ENCODE measurements at regions not wholly inside any gene's neighbourhood (a gene's known extent, or its start where the extent isn't known, plus 50 kb on each side); places are given as distances from the start of the nearest gene placed in this dataset.

DNA sequence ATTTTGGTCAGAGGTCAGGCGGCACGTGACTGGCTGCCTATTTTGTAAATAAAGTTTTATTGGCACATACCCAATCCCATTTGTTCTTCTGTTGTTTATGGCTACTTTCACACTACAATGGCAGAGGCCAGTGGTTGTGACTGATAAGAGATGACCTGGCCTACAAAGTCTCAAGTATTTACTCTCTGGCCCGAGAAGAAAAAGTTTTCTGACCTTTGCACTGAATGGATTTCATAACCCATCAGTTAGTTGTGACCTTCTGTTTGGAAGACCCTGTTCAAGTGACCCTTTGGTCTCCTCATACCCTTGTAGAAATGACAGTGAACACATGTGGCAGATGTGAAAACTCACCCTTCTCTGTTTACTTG, 121.4 kb upstream of the MGAT5 start (continued):
- TF ChIP-seq, protein P1, sequence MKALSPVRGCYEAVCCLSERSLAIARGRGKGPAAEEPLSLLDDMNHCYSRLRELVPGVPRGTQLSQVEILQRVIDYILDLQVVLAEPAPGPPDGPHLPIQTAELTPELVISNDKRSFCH (CRISPR knock-in tag; IDR thresholded peaks at IDR 0.05), result no peak
- TF ChIP-seq, protein P1 (tag; IDR thresholded peaks at IDR 0.05), result peak; percentile 62; the same call in 1 of the 2 replicates
- no peak for TF ChIP-seq FOS (IDR thresholded peaks at IDR 0.05; ENCODE audit: extremely low read depth, insufficient read length)
- TF ChIP-seq ZNF12 (CRISPR knock-in tag; IDR thresholded peaks at IDR 0.05), result no peak
- TF ChIP-seq KAT8 (IDR thresholded peaks at IDR 0.05; ENCODE audit: low read depth), result no peak
- TF ChIP-seq EP400 (IDR thresholded peaks at IDR 0.05), result peak; percentile 37; the same call in 1 of the 2 replicates
- no peak for TF ChIP-seq GTF2E2 (tag; IDR thresholded peaks at IDR 0.05)
- TF ChIP-seq, protein P2, sequence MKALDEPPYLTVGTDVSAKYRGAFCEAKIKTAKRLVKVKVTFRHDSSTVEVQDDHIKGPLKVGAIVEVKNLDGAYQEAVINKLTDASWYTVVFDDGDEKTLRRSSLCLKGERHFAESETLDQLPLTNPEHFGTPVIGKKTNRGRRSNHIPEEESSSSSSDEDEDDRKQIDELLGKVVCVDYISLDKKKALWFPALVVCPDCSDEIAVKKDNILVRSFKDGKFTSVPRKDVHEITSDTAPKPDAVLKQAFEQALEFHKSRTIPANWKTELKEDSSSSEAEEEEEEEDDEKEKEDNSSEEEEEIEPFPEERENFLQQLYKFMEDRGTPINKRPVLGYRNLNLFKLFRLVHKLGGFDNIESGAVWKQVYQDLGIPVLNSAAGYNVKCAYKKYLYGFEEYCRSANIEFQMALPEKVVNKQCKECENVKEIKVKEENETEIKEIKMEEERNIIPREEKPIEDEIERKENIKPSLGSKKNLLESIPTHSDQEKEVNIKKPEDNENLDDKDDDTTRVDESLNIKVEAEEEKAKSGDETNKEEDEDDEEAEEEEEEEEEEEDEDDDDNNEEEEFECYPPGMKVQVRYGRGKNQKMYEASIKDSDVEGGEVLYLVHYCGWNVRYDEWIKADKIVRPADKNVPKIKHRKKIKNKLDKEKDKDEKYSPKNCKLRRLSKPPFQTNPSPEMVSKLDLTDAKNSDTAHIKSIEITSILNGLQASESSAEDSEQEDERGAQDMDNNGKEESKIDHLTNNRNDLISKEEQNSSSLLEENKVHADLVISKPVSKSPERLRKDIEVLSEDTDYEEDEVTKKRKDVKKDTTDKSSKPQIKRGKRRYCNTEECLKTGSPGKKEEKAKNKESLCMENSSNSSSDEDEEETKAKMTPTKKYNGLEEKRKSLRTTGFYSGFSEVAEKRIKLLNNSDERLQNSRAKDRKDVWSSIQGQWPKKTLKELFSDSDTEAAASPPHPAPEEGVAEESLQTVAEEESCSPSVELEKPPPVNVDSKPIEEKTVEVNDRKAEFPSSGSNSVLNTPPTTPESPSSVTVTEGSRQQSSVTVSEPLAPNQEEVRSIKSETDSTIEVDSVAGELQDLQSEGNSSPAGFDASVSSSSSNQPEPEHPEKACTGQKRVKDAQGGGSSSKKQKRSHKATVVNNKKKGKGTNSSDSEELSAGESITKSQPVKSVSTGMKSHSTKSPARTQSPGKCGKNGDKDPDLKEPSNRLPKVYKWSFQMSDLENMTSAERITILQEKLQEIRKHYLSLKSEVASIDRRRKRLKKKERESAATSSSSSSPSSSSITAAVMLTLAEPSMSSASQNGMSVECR (CRISPR knock-in tag; IDR thresholded peaks at IDR 0.05), result no peak
- no peak for TF ChIP-seq ZKSCAN3 (CRISPR knock-in tag; IDR thresholded peaks at IDR 0.05)
- TF ChIP-seq, protein P3, sequence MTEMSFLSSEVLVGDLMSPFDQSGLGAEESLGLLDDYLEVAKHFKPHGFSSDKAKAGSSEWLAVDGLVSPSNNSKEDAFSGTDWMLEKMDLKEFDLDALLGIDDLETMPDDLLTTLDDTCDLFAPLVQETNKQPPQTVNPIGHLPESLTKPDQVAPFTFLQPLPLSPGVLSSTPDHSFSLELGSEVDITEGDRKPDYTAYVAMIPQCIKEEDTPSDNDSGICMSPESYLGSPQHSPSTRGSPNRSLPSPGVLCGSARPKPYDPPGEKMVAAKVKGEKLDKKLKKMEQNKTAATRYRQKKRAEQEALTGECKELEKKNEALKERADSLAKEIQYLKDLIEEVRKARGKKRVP (CRISPR knock-in tag; IDR thresholded peaks at IDR 0.05), result no peak
- TF ChIP-seq, protein P4, sequence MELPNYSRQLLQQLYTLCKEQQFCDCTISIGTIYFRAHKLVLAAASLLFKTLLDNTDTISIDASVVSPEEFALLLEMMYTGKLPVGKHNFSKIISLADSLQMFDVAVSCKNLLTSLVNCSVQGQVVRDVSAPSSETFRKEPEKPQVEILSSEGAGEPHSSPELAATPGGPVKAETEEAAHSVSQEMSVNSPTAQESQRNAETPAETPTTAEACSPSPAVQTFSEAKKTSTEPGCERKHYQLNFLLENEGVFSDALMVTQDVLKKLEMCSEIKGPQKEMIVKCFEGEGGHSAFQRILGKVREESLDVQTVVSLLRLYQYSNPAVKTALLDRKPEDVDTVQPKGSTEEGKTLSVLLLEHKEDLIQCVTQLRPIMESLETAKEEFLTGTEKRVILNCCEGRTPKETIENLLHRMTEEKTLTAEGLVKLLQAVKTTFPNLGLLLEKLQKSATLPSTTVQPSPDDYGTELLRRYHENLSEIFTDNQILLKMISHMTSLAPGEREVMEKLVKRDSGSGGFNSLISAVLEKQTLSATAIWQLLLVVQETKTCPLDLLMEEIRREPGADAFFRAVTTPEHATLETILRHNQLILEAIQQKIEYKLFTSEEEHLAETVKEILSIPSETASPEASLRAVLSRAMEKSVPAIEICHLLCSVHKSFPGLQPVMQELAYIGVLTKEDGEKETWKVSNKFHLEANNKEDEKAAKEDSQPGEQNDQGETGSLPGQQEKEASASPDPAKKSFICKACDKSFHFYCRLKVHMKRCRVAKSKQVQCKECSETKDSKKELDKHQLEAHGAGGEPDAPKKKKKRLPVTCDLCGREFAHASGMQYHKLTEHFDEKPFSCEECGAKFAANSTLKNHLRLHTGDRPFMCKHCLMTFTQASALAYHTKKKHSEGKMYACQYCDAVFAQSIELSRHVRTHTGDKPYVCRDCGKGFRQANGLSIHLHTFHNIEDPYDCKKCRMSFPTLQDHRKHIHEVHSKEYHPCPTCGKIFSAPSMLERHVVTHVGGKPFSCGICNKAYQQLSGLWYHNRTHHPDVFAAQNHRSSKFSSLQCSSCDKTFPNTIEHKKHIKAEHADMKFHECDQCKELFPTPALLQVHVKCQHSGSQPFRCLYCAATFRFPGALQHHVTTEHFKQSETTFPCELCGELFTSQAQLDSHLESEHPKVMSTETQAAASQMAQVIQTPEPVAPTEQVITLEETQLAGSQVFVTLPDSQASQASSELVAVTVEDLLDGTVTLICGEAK (IDR thresholded peaks at IDR 0.05), result peak; percentile 100
- TF ChIP-seq, protein P4 (CRISPR knock-in tag; IDR thresholded peaks at IDR 0.05), result peak; percentile 99
- TF ChIP-seq DDX20 (tag; IDR thresholded peaks at IDR 0.05; ENCODE audit: low read depth), result no peak
- TF ChIP-seq SNIP1 (IDR thresholded peaks at IDR 0.05; ENCODE audit: low read depth), result no peak
- no peak for TF ChIP-seq ZNF224 (CRISPR knock-in tag; IDR thresholded peaks at IDR 0.05)
- no peak for TF ChIP-seq MTA1 (IDR thresholded peaks at IDR 0.05; ENCODE audit: borderline replicate concordance)
